GM12878 (cell line): ENCODE measurements at regions not wholly inside any gene's neighbourhood (a gene's known extent, or its start where the extent isn't known, plus 50 kb on each side); places are given as distances from the start of the nearest gene placed in this dataset.

Experiments used
- FOXK2 ChIP-seq: fragments of 450-650 bp; IDR thresholded peaks from 2 replicates; pipeline ENCODE4 v1.6.1; 2017; ENCODE audit warnings: mild to moderate bottlenecking, moderate library complexity
- MEF2B ChIP-seq: fragments of 450-650 bp; IDR thresholded peaks from 2 replicates; pipeline ENCODE4 v1.6.1; 2018; ENCODE audit warnings: mild to moderate bottlenecking, moderate library complexity; ENCODE audit not compliant: partially characterized antibody, poor library complexity, severe bottlenecking
- NFYB ChIP-seq: IDR thresholded peaks from 2 replicates; pipeline ENCODE4 v1.6.1; 2011; ENCODE audit warnings: low read depth, mild to moderate bottlenecking, low read length, improper control_type of control experiment, moderate library complexity; ENCODE audit not compliant: insufficient read depth
- TCF3 ChIP-seq: IDR thresholded peaks from 2 replicates; pipeline ENCODE4 v1.6.1; 2012; ENCODE audit warnings: low read depth, mild to moderate bottlenecking, low read length, borderline replicate concordance; ENCODE audit not compliant: insufficient read depth
- TF ChIP-seq, protein P1 (sequence below): IDR thresholded peaks from 2 replicates; pipeline ENCODE4 v1.6.1; 2012; ENCODE audit warnings: low read depth, low read length, improper control_type of control experiment

DNA sequence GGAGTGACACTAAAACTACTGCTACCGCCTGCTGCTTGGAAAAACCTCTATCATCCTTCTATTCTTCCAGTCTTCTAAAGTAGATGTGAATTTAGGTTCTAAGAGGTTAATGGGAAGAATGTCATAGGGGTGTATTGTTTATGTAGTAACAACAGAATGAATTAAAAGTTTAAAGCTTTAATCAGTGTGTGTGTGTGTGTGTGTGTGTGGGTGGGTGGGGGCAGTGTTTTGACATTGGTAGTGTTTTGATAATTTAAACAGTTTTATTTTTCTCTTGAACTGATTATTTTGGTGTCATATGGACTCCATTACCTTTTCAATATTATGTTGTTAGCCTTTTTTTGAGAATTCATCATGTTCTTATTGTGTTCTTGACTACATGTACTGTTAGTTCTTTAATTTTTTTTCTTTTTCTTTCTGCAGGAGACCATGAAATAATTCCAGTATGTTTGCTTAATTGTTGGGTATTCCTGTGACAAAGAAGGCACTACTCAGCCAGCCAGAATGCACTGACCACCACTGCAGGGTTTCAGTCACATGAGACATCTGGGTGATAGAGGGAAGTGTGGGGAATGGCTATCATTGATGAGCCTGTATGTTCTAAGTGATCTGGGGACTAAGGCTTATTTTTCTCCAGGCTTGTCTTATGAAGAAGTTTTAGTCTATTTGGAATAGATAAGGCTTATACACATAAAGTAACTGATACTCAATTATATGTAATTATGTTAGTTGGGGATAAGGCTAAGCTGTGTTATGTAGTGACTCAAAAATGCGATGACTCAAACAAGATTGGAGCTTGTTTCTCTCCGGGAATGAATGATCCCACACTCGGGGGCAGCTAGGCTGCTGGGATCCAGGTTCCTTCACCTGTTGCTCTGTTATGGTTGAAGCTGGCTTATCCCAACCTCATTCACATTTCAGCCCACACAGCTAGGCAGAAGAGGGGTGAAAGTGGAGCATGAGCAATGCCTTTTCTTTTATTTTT, 50.2 kb upstream of the ACTBL2 start (continued):
- TF ChIP-seq TCF3 (no peak), MEF2B (no peak), FOXK2 (no peak), NFYB (no peak)
- TF ChIP-seq, protein P1, sequence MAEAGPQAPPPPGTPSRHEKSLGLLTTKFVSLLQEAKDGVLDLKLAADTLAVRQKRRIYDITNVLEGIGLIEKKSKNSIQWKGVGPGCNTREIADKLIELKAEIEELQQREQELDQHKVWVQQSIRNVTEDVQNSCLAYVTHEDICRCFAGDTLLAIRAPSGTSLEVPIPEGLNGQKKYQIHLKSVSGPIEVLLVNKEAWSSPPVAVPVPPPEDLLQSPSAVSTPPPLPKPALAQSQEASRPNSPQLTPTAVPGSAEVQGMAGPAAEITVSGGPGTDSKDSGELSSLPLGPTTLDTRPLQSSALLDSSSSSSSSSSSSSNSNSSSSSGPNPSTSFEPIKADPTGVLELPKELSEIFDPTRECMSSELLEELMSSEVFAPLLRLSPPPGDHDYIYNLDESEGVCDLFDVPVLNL, result no peak
- TF ChIP-seq, all 136 proteins: peak for 0
